ENCODE measurements at regions not wholly inside any gene's neighbourhood (a gene's known extent, or its start where the extent isn't known, plus 50 kb on each side); places are given as distances from the start of the nearest gene placed in this dataset.

- intact Hi-C loops (cut with micrococcal nuclease; ENCODE audit: unreplicated experiment): no loop called here
- Histone ChIP-seq H3K36me3 (ENCODE audit: insufficient read depth, low read length, poor library complexity, severe bottlenecking) (no peaks in the 10 kb centered on the region), H3K9me3 (ENCODE audit: low read depth, low read length, poor library complexity, severe bottlenecking) (no peaks in the 10 kb centered on the region), H3K4me1 (ENCODE audit: insufficient read depth, low read length, poor library complexity, severe bottlenecking) (peaks cover 3% of the 10 kb centered on the region), H3K27me3 (replicated peaks; ENCODE audit: insufficient read depth, low read depth, low read length, poor library complexity) (no peaks in the 10 kb centered on the region), H3K4me3 (ENCODE audit: low read depth, low read length, poor library complexity, severe bottlenecking) (no peak overlapping the region), H3K27ac (ENCODE audit: low read depth, low read length, poor library complexity, severe bottlenecking) (no peak overlapping the region)
- ChIA-PET POLR2A (ENCODE audit: low non-redundant PET) (no interaction called here), CTCF (no interaction called here)
- DNase-seq (ENCODE audit: low spot score): no peak
- no TSS peak for BruUV-seq (replicated peaks)
- TF ChIP-seq CTCF (conservative IDR thresholded peaks at IDR 0.05; ENCODE audit: low read depth, low read length) (no peak), EZH2 (IDR thresholded peaks at IDR 0.05; ENCODE audit: borderline replicate concordance, low read depth, low read length, poor library complexity, severe bottlenecking) (no peak)
Observed at GRCh38 chr2:180554330-180554729, 426.1 kb upstream of the UBE2E3 start.

GRCh38 chr2:180553094-180553715 lies 427.2 kb upstream of the UBE2E3 start:
- H3K36me3 ChIP-seq (ENCODE audit: insufficient read depth, low read length, poor library complexity, severe bottlenecking): no peaks in the 10 kb centered on the region
- no peaks in the 10 kb centered on the region for H3K4me1 ChIP-seq (ENCODE audit: insufficient read depth, low read length, poor library complexity, severe bottlenecking)
- H3K9me3 ChIP-seq (ENCODE audit: low read depth, low read length, poor library complexity, severe bottlenecking): no peaks in the 10 kb centered on the region
- H3K27ac ChIP-seq (ENCODE audit: low read depth, low read length, poor library complexity, severe bottlenecking): no peak overlapping the region
- H3K4me3 ChIP-seq (ENCODE audit: low read depth, low read length, poor library complexity, severe bottlenecking): no peak overlapping the region
- BruUV-seq (replicated peaks): no TSS peak
- H3K27me3 ChIP-seq (replicated peaks; ENCODE audit: insufficient read depth, low read depth, low read length, poor library complexity): no peaks in the 10 kb centered on the region
- DNase-seq (ENCODE audit: low spot score): no peak
- intact Hi-C loops (cut with micrococcal nuclease; ENCODE audit: unreplicated experiment): no loop called here
- TF ChIP-seq EZH2 (IDR thresholded peaks at IDR 0.05; ENCODE audit: borderline replicate concordance, low read depth, low read length, poor library complexity, severe bottlenecking): no peak
- TF ChIP-seq CTCF (conservative IDR thresholded peaks at IDR 0.05; ENCODE audit: low read depth, low read length): no peak
- ChIA-PET CTCF (no interaction called here), POLR2A (ENCODE audit: low non-redundant PET) (no interaction called here)

- no peak for DNase-seq (ENCODE audit: low spot score)
- H3K27me3 ChIP-seq (replicated peaks; ENCODE audit: insufficient read depth, low read depth, low read length, poor library complexity): no peaks in the 10 kb centered on the region
- no TSS peak for BruUV-seq (replicated peaks)
- H3K27ac ChIP-seq (ENCODE audit: low read depth, low read length, poor library complexity, severe bottlenecking): no peak overlapping the region
- CTCF ChIA-PET: no interaction called here
- POLR2A ChIA-PET (ENCODE audit: low non-redundant PET): no interaction called here
- TF ChIP-seq EZH2 (IDR thresholded peaks at IDR 0.05; ENCODE audit: borderline replicate concordance, low read depth, low read length, poor library complexity, severe bottlenecking) (no peak), CTCF (conservative IDR thresholded peaks at IDR 0.05; ENCODE audit: low read depth, low read length) (no peak)
- no peaks in the 10 kb centered on the region for H3K36me3 ChIP-seq (ENCODE audit: insufficient read depth, low read length, poor library complexity, severe bottlenecking)
- no peaks in the 10 kb centered on the region for H3K9me3 ChIP-seq (ENCODE audit: low read depth, low read length, poor library complexity, severe bottlenecking)
- intact Hi-C loops (cut with micrococcal nuclease; ENCODE audit: unreplicated experiment): no loop called here
- H3K4me3 ChIP-seq (ENCODE audit: low read depth, low read length, poor library complexity, severe bottlenecking): no peak overlapping the region
- no peaks in the 10 kb centered on the region for H3K4me1 ChIP-seq (ENCODE audit: insufficient read depth, low read length, poor library complexity, severe bottlenecking)
Observed at GRCh38 chr2:180542511-180542910, 437.9 kb upstream of the UBE2E3 start.

Measured in A673 (cell line).